H9 (cell line): ENCODE measurements at regions not wholly inside any gene's neighbourhood (a gene's known extent, or its start where the extent isn't known, plus 50 kb on each side); places are given as distances from the start of the nearest gene placed in this dataset.

Experiments used
- DNase-seq: peaks from one replicate; pipeline ENCODE4 v3.0.0-alpha.2; 2017
- H2AFZ ChIP-seq: one replicate; pipeline ENCODE4 v1.6.1; 2013; ENCODE audit warnings: mild to moderate bottlenecking, low read length, control low read depth, moderate library complexity
- H2AK5ac ChIP-seq: 2 replicates; pipeline ENCODE4 v1.6.1; 2013; ENCODE audit warnings: low read length, control low read depth, mixed read lengths; ENCODE audit not compliant: insufficient read length
- H2BK120ac ChIP-seq: one replicate; pipeline ENCODE4 v1.6.1; 2013; ENCODE audit warnings: low read depth, mild to moderate bottlenecking, low read length, control low read depth, inconsistent platforms; ENCODE audit not compliant: poor library complexity, severe bottlenecking
- H2BK12ac ChIP-seq: 2 replicates; pipeline ENCODE4 v1.6.1; 2013; ENCODE audit warnings: low read length, control low read depth, mixed read lengths, low read depth; ENCODE audit not compliant: insufficient read length
- H2BK15ac ChIP-seq: 2 replicates; pipeline ENCODE4 v1.6.1; 2013; ENCODE audit warnings: low read depth, low read length, control low read depth
- H2BK20ac ChIP-seq: one replicate; pipeline ENCODE4 v1.6.1; 2013; ENCODE audit warnings: low read depth, mild to moderate bottlenecking, low read length, control low read depth, inconsistent platforms; ENCODE audit not compliant: poor library complexity, severe bottlenecking
- H2BK5ac ChIP-seq: 2 replicates; pipeline ENCODE4 v1.6.1; 2013; ENCODE audit warnings: low read length, control low read depth, mixed read lengths; ENCODE audit not compliant: insufficient read length
- H3K14ac ChIP-seq: 2 replicates; pipeline ENCODE4 v1.6.1; 2013; ENCODE audit warnings: low read length, control low read depth; ENCODE audit not compliant: insufficient read depth
- H3K18ac ChIP-seq: 2 replicates; pipeline ENCODE4 v1.6.1; 2013; ENCODE audit warnings: low read depth, mild to moderate bottlenecking, mixed read lengths, low read length, control low read depth; ENCODE audit not compliant: insufficient read length
- H3K23ac ChIP-seq: 2 replicates; pipeline ENCODE4 v1.6.1; 2013; ENCODE audit warnings: low read length, control low read depth, mixed read lengths, low read depth; ENCODE audit not compliant: insufficient read length
- H3K23me2 ChIP-seq: 2 replicates; pipeline ENCODE4 v1.6.1; 2013; ENCODE audit warnings: low read depth, mild to moderate bottlenecking, mixed read lengths, low read length, control low read depth; ENCODE audit not compliant: insufficient read length, poor library complexity, severe bottlenecking
- H3K27ac ChIP-seq: 2 replicates; pipeline ENCODE4 v1.5.1; 2013; ENCODE audit warnings: low read length, control low read depth, mixed read lengths, low read depth; ENCODE audit not compliant: insufficient read length
- H3K27me3 ChIP-seq: 2 replicates; pipeline ENCODE4 v1.6.1; 2013; ENCODE audit warnings: low read length, control low read depth, inconsistent platforms; ENCODE audit not compliant: insufficient read depth
- H3K4ac ChIP-seq: 2 replicates; pipeline ENCODE4 v1.6.1; 2013; ENCODE audit warnings: low read depth, mild to moderate bottlenecking, control low read depth, inconsistent platforms, low read length, moderate library complexity
- H3K4me1 ChIP-seq: 2 replicates; pipeline ENCODE4 v1.6.1; 2013; ENCODE audit warnings: low read length, control low read depth, inconsistent platforms; ENCODE audit not compliant: insufficient read depth
- H3K4me2 ChIP-seq: 2 replicates; pipeline ENCODE4 v1.6.1; 2013; ENCODE audit warnings: low read length, control low read depth, mixed read lengths; ENCODE audit not compliant: insufficient read length, insufficient read depth
- H3K56ac ChIP-seq: 2 replicates; pipeline ENCODE4 v1.6.1; 2013; ENCODE audit warnings: low read depth, mild to moderate bottlenecking, mixed read lengths, low read length, control low read depth; ENCODE audit not compliant: insufficient read length
- H3K79me1 ChIP-seq: 2 replicates; pipeline ENCODE4 v1.6.1; 2013; ENCODE audit warnings: low read depth, mild to moderate bottlenecking, moderate library complexity, low read length, control low read depth, inconsistent platforms; ENCODE audit not compliant: insufficient read depth, poor library complexity, severe bottlenecking
- H3K79me2 ChIP-seq: 2 replicates; pipeline ENCODE4 v1.6.1; 2013; ENCODE audit warnings: low read length, control low read depth, inconsistent platforms; ENCODE audit not compliant: insufficient read depth
- H3K9ac ChIP-seq: 2 replicates; pipeline ENCODE4 v1.6.1; 2013; ENCODE audit warnings: low read length, control low read depth, mixed read lengths; ENCODE audit not compliant: insufficient read length; ENCODE audit errors: extremely low read depth
- H3K9me3 ChIP-seq: one replicate; pipeline ENCODE4 v1.6.1; 2013; ENCODE audit warnings: low read depth, low read length, inconsistent platforms; ENCODE audit not compliant: control insufficient read depth
- H3T11ph ChIP-seq: one replicate; pipeline ENCODE4 v1.6.1; 2013; ENCODE audit warnings: mild to moderate bottlenecking, low read length, control low read depth, inconsistent platforms
- H4K20me1 ChIP-seq: one replicate; pipeline ENCODE4 v1.6.1; 2013; ENCODE audit not compliant: control insufficient read depth, insufficient read length, insufficient read depth
- H4K5ac ChIP-seq: 2 replicates; pipeline ENCODE4 v1.6.1; 2013; ENCODE audit warnings: low read depth, mild to moderate bottlenecking, mixed read lengths, low read length, control low read depth; ENCODE audit not compliant: insufficient read length
- H4K8ac ChIP-seq: replicated peaks from 2 replicates; pipeline ENCODE4 v1.6.1; 2013; ENCODE audit warnings: low read length, control low read depth, mixed read lengths, low read depth; ENCODE audit not compliant: insufficient read length
- H4K91ac ChIP-seq: 2 replicates; pipeline ENCODE4 v1.6.1; 2013; ENCODE audit warnings: low read depth, mild to moderate bottlenecking, moderate library complexity, mixed read lengths, low read length, control low read depth; ENCODE audit not compliant: insufficient read length
- H3K27ac Mint-ChIP-seq, 3 experiments: 2 replicates in 2 of 3; 3 replicates in 1 of 3; pipeline ENCODE4 v1.8.0; 2020 to 2021; ENCODE audit warnings: mixed read lengths in 3 of 3, mild to moderate bottlenecking in 1 of 3, moderate library complexity in 1 of 3
- H3K27me3 Mint-ChIP-seq: 2 replicates; pipeline ENCODE4 v1.8.0; 2021; ENCODE audit warnings: low read depth, mild to moderate bottlenecking, moderate library complexity, mixed read lengths
- H3K36me3 Mint-ChIP-seq, 3 experiments: 2 replicates in 2 of 3; 3 replicates in 1 of 3; pipeline ENCODE4 v1.8.0; 2020 to 2021; ENCODE audit warnings: low read depth in 3 of 3, mixed read lengths in 3 of 3; ENCODE audit not compliant: insufficient read depth in 1 of 3
- H3K4me1 Mint-ChIP-seq, 2 experiments: 2 replicates each; pipeline ENCODE4 v1.8.0; 2020; ENCODE audit warnings: mixed read lengths in 2 of 2
- H3K4me3 Mint-ChIP-seq, 2 experiments: 2 replicates in 1 of 2; 3 replicates in 1 of 2; pipeline ENCODE4 v1.8.0; 2020 to 2021; ENCODE audit warnings: mild to moderate bottlenecking in 2 of 2, mixed read lengths in 2 of 2, moderate library complexity in 1 of 2
- H3K9me3 Mint-ChIP-seq, 2 experiments: 2 replicates in 1 of 2; 3 replicates in 1 of 2; pipeline ENCODE4 v1.8.0; 2020; ENCODE audit warnings: mild to moderate bottlenecking in 2 of 2, mixed read lengths in 2 of 2, moderate library complexity in 1 of 2
- CTCF ChIP-seq: fragments of 200-600 bp; sonication (generic); conservative IDR thresholded peaks from 3 replicates; pipeline ENCODE4 v1.8.0; 2021; ENCODE audit warnings: antibody characterized with exemption, mild to moderate bottlenecking
- WGBS: extraction: QIAGEN DNeasy Blood & Tissue Kit; methylation state at CpG from one replicate; pipeline ENCODE4 v1.1.7; 2013; ENCODE audit warnings: missing lambda C conversion rate, low lambda C conversion rate, mixed read lengths; ENCODE audit not compliant: insufficient read length; ENCODE audit errors: extremely low coverage; 5-methylcytosine and 5-hydroxymethylcytosine counted together

- TF ChIP-seq CTCF: peak; percentile 90
- no peaks in the 10 kb centered on the region for H3K79me2 ChIP-seq
- Mint-ChIP-seq H3K27me3 (peaks cover 53% of the 10 kb centered on the region), H3K4me1 (peaks cover 22 to 28% of the 10 kb centered on the region in 2 experiments), H3K27ac (no peak overlapping the region), H3K4me3 (peak overlapping the region; percentile 70 to 87), H3K36me3 (peaks cover 0 to 4% (median 3%) of the 10 kb centered on the region in 3 experiments; a peak in 3 of 7 replicates), H3K9me3 (peaks cover 8 to 10% of the 10 kb centered on the region in 2 experiments; a peak in 3 of 5 replicates)
- H2AFZ ChIP-seq: peak overlapping the region; percentile 85
- no peak overlapping the region for H3K4ac ChIP-seq
- peaks cover 25% of the 10 kb centered on the region; the same call in 1 of the 2 replicates for H3K27me3 ChIP-seq
- no peak overlapping the region for H3T11ph ChIP-seq
- no peak overlapping the region for H4K91ac ChIP-seq
- H2BK5ac ChIP-seq: no peak overlapping the region
- H3K18ac ChIP-seq: no peak overlapping the region
- no peak overlapping the region for H2BK120ac ChIP-seq
- DNase-seq: peak; percentile 85
- H3K4me2 ChIP-seq: peak overlapping the region; percentile 84
- no CpG with 5 or more reads among the region's 34 CpGs for WGBS
- no peak overlapping the region for H2BK15ac ChIP-seq
- H3K79me1 ChIP-seq: no peaks in the 10 kb centered on the region
- H2BK20ac ChIP-seq: no peak overlapping the region
- H3K9ac ChIP-seq: no peak overlapping the region
- no peak overlapping the region for H4K5ac ChIP-seq
- H3K14ac ChIP-seq: peak overlapping the region; percentile 16; the same call in 1 of the 2 replicates
- no peaks in the 10 kb centered on the region for H4K20me1 ChIP-seq
- no peak overlapping the region for H2BK12ac ChIP-seq
- no peak overlapping the region for H3K23ac ChIP-seq
- no peak overlapping the region for H4K8ac ChIP-seq
- peaks cover 25% of the 10 kb centered on the region for H3K23me2 ChIP-seq
- no peak overlapping the region for H3K27ac ChIP-seq
- H3K4me1 ChIP-seq: no peaks in the 10 kb centered on the region
- H3K9me3 ChIP-seq: peaks cover 4% of the 10 kb centered on the region
- no peak overlapping the region for H2AK5ac ChIP-seq
- H3K56ac ChIP-seq: no peak overlapping the region
Observed at GRCh38 chr12:62192180-62192902, 67.9 kb upstream of the USP15 start.
